T-helper 2 cell (primary cell): ENCODE measurements at regions not wholly inside any gene's neighbourhood (a gene's known extent, or its start where the extent isn't known, plus 50 kb on each side); places are given as distances from the start of the nearest gene placed in this dataset.
"Not testable (repeated sequence)": the region's sequence is repeated elsewhere in the genome, so short reads cannot be mapped to it uniquely, and the experiment has no call there.

ENCODE experiments used
- DNase-seq, 5 experiments: peaks; one replicate each; pipeline versions ENCODE4 v3.0.0 to v3.0.0-alpha.2; 2012 to 2022

DNA sequence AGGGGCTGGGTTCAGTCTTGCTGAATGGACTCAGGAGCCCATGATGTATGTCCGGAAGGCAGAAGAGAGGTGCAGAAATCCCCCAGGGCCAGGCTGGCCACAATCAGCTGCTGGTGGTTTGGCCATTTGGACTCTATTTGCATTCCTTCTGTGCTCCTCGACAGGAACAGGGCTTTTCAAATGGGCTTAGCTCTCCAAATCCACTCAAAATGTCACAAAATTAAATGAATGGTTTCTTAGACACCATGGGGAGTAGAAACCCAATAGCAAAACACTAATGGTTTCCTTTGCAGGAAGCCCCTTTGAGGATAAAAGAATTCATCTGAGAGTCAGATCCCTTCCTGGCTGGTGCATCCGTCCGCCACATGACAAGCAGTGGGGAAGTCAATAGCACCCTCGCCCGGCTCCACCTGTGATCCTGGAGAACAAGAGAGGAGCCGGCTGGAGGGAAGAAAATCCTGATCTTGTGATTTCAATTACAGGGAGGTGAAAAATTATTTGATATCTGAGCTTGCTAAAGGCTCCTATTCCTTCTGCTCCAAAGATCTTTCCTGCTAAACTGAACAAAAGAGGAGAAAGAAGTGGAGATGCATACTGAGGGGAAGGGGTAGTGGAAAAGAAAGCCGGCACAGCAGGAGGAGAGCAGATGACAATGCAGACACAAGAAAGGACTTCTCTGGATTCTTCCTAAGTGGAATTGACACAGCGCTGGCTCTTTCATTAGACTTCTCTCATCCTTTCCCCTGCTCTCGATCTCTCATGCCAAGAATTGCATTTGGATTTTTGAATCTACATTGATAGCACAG, 190.7 kb downstream of the C7orf25 start:
- DNase-seq, result no peak

DNA sequence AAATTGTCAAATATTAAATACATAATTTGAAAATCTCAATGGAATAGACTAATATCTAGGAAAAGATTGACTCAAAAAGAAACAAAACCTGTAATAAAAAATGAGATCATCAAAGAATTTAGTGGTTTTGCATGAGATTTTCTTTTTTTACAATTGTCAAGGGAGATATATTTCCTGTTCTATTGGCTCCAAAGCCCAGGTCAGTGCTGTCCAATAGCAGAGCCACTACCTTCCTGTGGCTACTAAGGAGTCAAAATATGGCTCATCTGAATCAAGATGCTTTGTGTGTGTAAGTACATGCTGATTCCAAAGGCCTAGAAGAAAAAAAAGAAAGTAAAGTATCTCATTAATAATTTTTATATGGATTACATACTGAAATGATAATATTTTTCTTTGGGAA, 191.9 kb downstream of the C7orf25 start:
- no peak for DNase-seq

DNA sequence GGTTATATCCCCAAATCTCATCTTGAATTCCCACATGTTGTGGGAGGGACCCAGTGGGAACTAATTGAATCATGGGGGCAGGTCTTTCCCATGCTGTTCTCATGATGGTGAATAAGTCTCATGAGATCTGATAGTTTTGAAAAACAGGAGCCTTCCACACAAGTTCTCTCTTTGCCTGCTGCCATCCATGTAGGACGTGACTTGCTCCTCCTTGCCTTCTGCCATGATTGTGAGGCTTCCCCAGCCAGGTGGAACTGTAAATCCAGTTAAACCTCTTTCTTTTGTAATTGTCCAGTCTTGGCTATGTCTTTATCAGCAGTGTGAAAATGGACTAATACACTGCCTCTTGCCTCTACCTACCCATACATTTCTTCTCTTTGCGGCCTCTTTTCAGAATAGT, 193.4 kb downstream of the C7orf25 start:
- not testable (repeated sequence) for DNase-seq

DNA sequence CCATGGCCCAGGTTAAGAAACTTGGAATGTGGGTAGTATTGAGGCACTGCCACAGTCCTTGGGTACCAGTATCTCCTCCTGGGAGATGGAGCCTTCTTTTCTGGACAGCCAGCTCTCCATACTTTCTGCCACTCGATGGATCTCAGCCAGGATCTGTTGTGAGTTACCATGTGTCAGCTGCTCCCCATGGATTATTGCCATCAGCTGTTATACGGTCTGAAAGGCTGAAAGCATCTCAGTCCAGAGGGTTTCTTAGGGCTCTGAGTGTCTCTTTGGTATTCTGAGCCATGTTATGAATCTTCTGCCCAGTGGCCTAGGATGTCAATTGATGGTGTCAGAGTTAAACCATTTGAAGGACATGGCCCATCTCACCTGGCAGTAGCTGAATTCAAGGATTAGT, 197.5 kb downstream of the C7orf25 start:
- no peak for DNase-seq

DNA sequence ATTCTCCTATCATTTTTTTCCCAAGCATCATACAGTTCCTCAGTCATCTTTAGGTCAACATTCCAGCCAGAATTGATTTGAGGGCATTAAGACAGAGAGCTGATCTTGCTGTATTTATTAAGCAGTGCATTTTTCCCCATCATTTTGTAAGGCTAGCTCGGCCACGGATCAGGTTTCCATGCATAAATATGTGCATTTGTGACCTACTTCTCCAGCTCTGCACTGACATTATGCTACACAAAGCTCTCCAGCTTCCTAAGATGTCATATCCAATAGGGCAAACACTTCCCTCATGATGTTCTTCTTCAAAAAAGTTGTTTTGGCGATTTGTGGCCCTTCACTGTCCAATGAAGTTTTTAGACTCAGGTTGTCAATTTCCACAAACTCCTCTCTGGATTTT, 202.6 kb downstream of the C7orf25 start:
- no peak for DNase-seq

DNA sequence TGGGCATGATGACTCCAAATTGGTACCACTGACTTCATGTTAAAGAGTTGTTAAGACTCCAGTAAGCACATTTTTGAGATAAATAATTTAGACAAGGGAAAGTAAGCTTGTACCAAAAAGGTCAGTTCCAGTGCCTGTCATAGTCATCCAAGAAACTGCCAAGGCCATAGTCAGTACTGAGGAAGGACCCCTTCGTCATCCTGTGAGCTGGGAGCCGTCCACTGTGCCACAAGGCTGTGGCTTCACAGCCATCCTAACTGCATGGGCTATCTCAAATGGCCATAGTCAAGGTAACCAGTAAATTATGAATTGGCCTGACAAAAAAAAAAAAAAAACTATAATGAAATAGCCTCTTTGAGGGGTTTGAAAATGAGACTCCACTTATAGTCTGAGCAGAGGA, 207.2 kb downstream of the C7orf25 start:
- no peak for DNase-seq

DNA sequence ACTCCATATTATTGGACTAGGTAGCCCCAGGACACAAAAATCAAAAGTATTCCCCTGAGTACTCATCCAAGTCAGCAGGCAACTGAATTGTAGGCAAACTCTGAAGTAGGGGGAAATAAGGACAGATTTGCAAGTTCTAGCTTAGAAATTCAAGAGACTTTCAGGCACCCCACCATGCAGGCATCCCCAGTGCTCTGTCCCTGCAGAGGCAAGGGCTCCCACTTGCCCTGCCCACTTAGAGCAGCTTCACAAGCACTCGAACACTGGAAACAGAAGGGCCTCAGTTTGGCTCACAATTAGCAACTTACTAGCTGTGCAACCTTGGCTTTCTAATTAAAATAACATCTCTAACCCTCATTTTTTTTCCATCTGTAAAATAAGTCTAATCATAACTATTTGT, 209.2 kb downstream of the C7orf25 start:
- no peak for DNase-seq

DNA sequence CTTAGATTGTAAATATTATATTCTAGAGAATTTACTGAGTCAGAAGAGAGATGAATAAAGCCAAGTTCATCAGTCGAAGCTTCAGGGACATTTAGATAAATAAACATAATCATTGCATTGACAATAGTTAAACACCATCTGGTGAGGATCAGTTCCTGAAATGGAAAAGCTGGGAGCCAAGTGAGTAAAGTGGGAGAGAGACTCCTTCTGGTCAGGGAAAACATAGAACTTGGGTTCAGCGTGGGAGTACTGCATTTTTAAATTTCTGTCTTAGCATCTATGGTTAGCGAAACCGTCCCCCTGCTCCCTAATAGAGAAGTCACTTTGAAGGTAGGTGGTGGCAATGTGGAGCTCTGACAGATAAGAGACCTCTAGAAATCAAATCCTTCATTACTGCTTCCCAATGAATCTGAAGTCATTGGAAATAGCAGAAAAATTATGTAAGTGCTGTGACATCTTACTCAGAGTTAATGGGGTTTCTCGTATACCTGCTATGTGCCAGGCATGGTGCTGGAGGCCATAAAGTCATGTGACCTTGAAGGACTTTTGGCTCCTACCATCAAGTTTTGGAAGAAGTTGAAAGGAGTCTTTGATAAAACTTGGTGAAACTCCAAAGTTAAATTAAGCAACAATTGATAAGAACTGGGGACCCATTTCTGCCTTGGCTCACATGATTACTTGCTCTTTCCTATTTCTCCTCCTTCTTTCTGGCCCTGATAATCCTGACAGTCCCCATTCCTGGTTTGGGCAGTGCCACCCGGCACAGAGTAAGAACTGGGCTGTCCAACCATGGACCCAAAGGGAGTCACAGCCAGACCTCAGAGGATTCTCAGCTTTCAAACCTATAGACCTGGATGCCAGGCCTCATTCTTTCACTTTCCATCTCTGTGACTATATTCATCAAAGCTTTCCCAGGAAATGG, 211.2 kb downstream of the C7orf25 start:
- no peak for DNase-seq

DNA sequence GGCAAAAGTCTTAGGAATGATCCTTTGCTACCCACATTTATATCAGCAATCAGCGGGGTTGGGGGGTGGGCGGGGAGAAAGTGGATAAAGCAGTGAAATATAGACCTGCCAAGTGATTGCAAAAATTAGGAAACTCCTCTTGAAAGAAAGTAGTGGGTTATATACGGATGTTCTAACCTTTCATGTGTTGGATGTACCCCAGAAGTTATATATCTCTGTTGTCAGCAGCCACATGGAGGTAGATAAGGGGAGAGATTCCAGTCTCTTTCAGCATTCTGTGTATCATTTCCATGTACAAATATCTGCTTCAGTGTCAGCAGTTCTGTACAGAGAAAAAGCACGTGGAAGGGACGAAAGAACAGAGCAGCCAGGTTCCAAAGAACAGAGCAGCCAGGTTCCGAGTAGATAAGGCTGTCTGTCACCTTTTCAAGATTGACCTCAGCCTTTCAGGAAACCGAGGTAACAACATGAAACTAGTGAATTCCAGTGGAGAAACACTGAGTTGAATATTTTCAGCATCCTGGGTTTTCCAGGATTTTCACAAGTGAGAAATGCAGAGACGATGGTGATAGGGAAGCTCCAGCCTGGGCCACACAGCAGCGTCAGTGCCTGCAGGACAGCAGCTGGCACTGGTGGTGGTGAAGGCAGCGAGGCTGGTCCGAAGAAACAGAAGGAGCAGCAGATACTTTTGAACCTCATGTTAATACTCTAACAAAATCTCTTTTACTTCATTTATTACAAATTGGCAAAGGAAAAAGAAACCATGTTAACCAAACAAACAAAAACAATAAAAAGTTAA, 212.3 kb downstream of the C7orf25 start:
- DNase-seq, result no peak

DNA sequence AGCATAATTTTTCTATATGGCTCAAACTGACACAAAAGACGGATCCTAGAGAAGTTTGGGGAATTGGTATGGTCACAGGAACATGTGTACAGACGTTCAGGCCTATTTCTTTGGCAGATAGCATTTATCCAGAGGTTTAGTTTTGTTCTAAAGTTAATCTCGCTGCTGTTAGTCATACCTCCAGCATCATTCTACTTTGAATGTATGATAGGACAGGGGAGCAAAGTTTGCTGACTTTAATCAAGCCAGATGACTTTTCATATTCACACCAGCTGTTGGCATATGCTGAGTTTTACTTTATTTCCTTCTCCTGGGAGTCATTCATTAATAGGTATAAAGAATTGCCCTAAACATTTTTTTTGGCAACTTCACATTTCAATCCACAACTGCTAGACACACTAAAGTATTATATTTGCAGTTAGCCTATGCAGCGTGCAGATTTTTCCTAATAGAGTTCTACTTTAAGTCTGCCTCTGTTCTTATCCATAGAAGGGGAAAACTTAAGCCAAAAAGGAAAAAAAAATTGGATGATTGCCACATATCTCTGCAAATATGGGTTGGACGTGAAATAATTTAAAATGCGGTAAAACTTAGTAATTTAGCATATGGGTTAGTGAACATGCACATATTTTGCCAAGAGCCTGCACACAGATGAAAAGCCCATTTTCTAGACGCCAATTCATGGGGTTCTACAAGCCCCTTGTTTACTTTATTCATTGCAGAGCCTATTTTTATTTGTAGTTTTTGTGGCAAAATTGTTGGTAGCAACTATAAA, 213.1 kb downstream of the C7orf25 start:
- no peak for DNase-seq

DNA sequence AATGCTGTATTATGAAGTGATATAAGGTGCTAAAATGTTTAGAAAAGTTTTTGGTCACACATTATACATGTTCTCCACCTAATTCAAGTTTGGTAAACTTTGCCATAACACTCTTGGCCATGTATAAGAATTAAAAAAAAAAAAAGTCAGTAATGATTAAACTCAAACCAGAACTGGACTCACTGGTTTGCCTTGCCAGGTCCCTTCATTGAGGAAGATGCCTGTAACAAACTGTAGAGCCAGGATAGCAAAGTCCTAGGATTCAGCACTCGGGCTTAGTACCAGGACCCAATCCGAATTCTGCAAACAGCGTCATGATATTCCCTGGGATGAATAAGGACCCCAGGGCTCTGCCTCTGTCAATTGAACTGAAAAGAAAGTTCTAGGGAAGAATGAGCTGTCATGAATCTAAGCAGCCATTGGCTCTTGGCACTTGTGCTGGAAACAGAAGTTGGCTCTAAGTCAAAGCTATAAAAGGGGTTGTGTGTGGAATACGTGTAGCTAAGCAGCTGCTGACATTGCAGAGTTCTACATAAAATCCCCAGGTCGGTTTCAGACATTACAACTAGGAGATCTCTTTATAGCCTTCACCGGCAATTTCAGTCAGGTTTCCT, 216.9 kb downstream of the C7orf25 start:
- DNase-seq, result no peak

DNA sequence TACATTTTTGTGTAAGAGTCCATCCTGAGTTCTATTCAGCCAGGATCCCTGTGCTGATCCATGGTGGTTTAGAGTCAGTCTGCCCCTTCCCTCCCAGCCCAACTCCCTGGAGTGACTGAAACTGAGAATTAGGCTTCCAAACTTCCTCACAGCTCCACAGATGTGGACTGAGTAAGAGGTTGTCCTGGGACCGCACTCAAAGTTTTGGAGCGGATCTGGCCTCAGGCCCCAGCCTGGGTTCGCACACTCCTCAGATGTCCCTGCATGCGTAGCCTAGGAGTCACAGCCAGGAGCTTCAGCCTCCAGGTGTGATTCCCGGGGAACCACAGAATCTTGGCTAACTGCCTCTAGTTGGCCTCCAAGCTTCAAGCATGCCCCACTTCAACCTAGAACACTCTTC, 218.1 kb downstream of the C7orf25 start:
- no peak for DNase-seq

DNA sequence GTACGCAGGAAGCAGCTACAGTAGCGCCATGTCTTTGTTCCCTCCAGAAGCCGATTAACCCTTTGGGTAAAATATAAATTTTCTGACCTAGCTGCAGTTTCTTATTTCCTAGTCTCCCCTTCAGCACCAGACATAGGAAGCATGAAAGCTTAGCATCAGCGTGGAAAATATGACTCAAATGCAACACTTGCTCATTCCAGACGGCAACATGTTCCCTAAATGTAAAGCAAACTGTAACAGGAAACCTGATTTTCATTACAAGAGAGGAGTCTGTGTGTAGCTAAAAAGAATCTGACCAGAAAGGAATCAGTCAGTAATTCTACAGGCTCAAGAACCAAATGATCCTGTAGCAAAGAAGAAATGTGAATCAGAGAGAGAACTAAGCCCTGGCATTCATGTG, 219.2 kb downstream of the C7orf25 start:
- DNase-seq, result no peak

DNA sequence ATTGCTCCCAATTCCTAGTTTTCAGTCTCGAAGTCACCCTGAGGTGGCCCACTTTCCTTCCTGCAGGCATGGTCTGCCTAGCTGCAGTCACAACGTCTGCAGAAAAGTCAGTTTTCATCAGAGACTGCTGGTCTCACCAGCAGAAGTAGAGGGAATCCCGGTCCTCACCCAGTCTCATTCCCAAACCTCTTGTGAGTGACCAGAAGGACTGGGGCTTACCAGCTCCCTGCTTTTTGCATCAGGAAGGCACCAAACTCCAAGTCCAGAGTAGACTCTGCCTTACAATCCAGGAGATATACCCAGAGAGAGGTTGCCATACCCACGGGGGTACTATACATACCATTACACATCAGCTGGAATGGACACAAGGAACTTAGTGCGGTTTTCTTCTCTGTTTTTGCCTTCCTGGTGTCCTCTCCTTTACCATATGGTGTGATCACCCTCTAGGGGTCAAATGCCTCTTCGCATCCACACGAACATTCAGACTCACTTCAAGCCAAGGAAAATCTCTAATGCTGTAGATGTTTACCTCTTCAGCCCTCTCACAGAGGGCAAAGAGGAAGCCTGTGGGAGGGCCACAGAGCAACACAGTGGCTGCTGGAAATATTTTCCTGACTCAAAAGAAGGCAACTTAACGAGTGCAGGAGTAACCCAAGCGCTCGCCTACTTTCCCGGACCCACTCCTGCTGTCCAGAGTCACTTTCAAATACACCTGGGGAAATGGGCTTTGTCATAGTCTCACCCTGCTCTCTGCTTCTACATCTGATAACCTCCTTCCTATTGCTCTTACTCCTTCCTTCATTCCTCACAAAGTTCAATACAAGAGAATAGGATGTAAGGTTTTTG, 220.9 kb downstream of the C7orf25 start:
- DNase-seq, result peak in 1 of 5 experiments; percentile 5

DNA sequence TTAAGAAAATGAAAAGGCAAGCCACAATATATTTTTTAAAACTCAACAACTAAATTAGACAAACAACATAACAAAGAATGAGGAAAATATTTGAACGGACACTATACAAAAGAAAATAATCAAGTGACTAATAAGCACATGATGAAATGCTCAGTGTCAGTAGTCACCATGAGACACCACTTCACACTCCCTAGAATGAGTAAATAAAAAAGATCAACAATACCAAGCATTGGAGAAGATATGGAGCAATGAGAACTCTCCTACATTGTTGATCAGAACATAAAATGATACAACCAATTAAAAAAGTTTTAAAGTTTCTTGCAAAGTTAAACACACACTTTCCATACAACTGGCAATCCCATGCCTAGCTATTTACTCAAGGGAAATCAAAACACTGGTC, 222.2 kb downstream of the C7orf25 start:
- no peak for DNase-seq

DNA sequence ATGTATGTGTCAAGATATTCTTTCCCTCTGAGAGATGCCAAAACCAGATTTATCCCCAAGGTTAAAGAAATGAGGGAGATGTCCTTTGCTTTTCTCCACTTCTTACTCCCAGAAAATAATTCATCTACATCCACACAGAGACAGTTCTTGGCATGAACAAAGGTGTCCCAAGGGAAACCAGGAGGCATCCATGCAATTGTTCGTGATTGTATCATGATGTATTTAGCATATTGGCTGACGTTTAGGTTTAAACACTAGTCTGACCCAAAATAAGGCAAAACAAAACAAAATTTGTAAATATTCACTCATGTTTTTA, 223.9 kb downstream of the C7orf25 start:
- DNase-seq, result no peak

DNA sequence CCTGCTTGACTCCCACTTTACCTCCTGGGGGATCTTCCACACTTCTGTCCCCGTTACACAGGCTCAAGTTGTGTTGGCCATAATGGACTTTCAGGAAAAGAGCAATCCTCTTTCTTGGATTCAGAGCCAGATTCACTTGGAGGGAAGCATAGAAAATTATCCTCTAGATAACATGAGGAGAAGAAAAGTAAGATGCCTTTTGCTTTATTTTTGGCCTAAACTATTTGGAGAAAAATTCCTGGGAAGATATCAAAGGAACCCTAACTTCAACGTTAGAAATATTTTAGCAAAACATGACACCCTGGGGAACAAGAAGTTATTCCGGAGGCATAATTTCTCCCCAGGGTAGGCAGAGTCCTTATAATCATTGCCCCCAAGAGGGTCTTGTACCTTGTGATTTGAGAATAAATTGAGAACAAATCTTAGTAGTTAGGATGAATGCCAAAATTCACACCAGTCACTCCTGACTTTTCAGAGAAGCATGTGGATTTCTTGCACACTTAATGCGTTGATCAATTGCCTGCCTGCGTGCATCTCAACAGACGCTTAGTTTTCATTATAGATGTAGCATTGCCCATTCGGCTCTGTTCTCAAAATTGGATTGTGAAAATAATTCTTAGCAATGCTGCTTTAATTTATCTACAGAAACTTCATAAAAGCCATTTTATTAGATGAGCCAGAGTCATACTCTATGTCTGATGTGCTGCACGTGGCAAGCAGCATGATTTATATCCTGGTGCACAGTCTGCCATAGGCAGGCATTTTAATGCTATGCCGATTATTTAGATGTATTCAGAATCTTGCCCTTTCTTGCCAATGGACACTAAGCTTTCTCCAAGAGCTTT, 224.4 kb downstream of the C7orf25 start:
- DNase-seq, result no peak

DNA sequence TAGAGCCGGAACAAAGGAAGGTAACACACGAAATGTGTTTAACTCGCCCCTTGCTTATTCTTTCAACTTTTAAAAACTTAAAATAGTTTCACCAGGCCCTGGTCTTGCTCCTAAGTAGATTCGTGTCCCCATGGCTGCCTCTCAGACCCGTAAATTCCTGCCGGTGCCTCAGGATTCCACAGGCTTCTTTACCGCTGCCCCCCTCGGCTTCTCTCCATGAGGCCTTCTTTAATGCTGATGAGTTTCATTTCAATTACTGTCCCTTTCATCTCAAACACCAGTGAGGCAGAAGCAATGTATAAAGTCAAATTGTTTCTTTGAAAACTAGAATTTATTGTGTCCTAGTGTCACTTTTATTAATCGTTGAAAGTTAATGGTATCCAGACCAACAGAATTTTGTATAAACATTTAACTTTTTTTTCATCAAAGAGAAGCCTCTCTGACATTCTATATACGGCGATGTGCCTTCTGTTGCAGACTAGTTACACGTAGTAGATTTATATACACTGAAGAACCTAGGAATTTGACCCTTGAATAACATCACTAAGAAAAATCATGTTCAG, 225.2 kb downstream of the C7orf25 start:
- no peak for DNase-seq

DNA sequence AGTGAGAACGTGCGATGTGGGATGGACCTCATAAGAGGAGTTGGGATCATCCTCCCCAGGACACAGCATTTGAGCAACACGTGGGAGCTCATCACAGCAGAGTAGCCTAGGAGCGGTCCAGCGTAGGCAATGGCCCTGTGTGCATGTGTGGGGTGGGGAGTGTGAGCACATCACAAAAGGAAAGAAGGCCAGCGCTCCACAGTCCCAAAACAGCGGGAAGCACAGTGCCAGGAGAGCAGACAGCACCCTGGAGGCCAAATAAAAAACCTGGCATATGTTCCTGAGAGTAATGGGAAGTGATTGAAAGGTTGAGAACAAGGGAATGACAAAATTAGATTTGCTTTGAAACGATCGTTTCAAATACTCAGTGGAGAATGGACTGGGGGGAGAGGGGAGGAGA, 226.0 kb downstream of the C7orf25 start:
- DNase-seq, result no peak
